ENCODE measurements at regions not wholly inside any gene's neighbourhood (a gene's known extent, or its start where the extent isn't known, plus 50 kb on each side); places are given as distances from the start of the nearest gene placed in this dataset.

DNA sequence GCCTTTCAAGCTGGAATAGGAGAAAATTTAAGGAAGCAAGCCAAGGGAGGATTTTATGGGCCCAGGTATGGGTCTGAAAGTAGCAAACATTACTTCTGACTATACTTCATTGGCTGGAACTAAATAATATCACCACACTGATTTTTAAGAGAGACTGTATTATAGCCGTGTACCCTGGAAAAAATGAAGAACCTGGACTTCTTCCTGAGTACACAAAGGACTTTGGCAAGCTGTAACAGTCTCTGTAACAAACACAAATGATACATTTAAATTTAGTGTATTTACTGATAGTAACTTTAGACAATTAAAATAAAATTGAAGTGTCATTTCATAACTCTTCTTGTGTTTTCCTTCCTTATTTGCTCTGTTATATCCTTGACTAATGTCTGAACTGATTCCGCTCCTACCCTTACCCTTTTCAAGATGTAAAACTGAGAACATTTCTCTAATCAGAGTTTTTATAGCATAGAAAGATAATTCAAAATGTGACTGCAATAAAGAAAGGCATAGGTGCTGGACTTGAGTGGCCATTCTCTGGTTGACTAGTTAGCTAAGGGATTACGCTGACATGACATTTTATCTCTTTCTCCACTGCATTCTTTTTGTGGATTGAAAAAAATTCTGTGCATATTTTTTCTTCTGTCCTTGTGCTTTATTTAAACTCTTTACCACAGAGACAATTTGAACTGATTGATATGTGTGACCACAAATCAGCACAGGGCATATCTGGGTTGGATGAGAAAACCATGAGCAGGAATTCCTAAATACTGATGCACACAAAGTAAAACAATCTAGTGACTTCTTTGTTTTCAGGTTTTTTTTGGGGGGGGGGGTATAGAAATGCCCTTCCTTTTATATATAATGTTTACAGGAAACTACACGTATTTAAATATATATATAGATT lies 349.7 kb downstream of the MDFIC start:
- DNase-seq (ENCODE audit: low read depth) = no peak

DNA sequence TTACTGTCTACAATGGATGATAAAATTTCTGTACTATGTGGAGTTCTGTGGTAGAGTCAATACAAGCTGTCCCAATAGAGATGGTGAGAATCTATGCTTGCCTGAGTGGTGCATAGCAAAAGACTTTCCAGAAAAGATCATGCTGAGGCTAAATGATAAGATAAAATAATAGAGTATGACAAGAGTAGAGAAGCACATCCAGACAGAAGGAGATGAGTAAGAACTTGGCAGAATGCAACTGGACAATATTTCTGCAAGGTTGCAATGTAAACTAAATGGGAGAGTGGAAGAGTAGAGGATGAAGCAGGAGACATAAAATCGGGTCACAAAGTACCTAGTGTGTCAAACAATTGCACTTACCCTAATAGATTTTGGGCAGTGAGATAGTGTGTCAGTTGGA lies 347.6 kb downstream of the MDFIC start:
- DNase-seq (ENCODE audit: low read depth) = no peak

DNA sequence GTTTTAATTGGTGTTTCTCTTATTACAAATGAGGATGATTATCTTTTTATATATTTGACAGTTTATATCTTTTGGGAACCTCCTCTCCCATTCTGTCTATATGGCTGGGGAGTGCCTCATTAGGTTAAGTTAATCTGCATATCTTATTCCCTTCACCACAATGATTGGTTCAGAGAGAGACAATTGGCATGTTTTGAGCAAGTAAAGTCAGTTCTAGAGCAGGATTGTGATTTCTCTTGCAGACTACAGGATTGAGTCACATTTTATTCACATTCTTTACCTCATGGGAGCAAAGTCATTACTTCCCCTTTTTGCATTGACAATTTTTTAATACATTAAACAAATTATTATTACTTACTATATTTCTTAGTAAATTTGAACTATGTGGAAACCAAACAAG lies 345.6 kb downstream of the MDFIC start:
- no peak for DNase-seq (ENCODE audit: low read depth)

DNA sequence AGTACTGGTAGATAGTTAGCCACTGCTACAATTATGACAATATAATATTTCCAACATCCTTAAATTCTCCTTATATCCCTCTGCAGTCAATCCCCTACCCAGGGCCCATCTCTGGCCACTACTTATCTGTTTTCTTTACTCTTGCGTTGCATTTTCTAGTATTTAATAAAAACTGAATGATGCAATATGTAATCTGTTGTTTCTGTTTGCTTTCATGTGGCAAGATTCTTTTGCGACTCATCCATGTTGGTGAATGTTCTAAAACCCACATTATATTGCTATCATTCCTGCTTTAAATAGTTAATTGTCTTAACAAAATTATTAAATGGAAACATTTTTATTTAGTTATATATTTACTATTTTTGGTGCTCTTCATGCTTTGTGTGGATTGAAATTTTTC lies 338.5 kb downstream of the MDFIC start:
- DNase-seq (ENCODE audit: low read depth) = no peak

DNA sequence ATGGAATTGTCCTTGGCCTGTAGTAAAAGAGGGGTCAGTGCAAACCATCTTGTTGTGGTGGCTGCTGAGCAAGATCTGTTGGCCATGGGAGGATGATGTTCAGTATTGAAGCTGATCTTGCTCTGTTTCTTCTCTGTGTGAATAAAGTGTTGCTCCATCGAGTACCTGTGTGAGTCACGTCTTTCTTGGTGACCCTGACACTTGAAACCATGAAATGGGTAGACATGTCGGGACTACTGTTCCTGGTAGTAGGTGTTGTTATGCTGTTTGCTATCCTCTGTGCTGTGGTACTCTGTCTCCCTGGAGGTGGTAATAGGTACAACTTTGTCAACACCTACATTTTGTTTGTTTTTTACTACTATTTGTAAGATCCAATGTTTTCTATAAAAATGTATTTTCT lies 330.6 kb downstream of the MDFIC start:
- DNase-seq (ENCODE audit: low read depth) = no peak

DNA sequence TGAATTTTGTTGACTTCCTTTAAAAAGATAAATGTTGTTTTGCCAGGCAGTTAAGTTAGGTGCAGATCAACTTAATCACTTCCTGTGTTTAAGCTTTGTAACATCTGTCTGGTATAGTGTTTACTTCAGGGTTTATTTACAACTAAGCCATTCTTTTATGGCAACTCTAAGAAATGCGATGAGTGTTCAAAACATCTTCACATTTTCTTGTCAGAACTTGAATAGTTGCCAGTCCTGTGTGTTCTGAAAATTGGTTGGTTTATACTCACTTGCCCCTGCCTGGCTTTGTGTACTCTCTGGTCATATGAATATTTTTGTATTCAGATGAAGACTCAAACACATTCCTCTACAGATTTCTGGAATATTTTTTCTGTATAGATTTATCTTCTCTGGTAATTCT lies 327.2 kb downstream of the MDFIC start:
- no peak for DNase-seq (ENCODE audit: low read depth)

DNA sequence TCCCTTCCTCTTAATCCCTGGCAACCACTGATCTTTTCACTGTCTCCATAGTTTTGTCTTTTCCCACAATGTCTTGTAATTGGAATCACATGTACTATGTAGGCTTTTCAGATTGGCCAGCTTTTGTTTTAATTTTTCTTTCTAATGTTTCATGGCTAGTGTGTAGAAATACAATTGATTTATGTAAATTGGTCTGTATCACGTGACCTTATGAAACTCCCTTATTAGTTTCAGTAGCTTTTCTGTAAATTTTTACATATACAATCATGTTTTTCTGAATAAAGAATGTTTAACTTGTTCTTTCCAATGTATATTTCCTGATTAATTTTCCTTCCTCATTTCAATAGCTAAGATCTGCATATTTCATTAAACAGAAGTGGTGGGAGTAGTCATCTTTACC lies 319.3 kb downstream of the MDFIC start:
- DNase-seq (ENCODE audit: low read depth) = no peak

DNA sequence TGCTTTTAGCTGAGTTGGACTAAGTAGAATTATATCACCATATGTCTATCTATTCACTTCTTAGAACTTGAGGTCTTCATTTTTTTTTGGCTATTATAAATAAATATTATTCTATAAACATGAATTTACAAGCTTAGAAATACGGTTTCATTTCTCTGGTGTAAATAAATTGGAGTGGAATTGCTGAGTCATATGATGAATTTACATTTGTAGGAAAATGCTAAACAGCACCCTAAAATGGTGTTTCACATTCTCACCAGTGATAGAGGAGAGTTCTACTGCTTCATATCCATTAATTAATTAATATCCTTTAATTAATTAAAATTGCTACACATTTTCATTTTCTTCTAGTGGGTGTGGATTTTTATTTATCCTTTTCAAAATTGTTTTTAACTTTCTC lies 318.3 kb downstream of the MDFIC start:
- no peak for DNase-seq (ENCODE audit: low read depth)

DNA sequence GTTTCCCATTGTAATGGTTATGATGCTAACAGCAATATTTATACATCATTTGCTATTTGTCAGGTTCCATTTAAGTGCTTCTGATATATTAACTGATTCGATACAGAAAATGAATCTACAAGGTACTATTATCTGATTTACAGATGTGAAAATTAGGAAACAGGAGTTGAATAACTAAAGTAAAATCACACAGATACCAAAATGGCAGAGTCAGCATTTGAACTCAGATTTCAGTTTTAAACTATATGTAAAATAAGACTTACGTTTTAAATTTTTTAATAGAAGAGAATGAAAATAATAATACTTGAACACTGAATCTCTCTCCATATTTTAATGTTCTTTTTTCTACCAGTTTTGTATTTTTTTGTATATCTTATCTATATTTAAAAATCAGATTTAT lies 313.2 kb downstream of the MDFIC start:
- DNase-seq (ENCODE audit: low read depth) = no peak

DNA sequence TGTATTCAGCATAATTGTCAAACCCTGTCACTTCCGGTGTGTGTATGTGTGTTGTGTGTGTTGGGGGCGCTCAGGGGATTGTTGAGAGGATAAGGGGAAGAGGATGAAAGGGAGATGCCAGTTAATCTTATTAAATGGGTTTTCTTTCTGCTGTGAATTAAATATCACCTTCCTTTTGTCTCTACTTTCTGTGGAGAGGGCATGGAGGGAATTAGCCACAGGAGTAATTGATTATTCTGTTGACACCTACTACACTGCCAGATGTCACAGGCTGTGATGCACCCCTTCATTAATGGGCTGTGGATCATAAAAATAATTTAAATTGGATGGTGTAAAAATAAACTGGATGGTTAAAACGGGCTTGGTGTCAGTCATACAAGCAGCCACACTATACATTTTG lies 311.9 kb downstream of the MDFIC start:
- no peak for DNase-seq (ENCODE audit: low read depth)

DNA sequence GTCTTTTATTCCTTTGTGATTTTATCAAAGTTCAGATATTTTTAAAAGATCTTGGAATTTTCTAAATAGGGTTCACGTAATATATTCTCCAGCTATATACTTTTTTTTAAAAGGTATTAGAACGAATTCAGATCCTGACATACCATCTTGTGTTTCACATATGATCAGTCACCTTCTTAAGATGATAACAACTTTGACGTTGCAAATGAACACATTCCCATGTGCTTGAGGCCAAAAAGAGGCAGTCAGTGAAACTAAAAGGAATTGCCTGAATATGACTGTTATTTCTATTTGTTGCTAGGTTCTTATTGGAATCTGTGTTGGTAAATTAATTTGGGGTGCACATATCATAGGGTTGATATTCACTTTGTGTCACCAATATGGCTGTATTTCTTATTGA lies 310.1 kb downstream of the MDFIC start:
- DNase-seq (ENCODE audit: low read depth) = no peak

DNA sequence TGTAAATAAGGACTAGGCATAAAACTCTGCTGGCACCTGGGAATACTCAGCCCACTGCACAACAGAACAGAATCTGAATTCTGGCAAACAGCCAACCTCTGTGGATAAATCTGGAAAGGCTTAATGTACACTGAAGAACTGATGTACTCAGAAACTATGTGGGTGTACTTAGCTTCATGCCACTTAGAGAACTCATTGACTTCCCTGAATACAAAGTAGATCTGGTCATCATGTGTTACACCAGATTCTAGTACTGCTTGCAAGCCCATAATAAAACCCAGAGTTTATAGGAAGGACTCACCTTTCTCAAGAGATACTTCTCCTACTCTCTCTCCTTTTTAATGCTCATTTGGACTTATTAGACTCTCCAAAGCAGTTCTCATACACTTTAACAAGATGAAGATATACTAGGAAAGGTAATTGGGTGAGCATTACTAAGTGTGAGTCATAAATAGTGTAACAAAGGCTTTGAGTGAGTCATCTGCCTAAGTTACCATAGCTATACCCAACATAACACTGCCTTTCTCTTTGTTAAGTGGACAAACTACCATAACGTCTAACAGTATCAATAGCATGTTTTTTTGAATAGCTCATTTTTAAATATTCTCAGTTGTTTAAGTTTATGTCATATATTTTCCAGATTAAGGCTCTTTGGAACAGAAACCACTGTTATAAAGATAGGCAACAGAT lies 309.1 kb downstream of the MDFIC start:
- DNase-seq (ENCODE audit: low read depth) = no peak

DNA sequence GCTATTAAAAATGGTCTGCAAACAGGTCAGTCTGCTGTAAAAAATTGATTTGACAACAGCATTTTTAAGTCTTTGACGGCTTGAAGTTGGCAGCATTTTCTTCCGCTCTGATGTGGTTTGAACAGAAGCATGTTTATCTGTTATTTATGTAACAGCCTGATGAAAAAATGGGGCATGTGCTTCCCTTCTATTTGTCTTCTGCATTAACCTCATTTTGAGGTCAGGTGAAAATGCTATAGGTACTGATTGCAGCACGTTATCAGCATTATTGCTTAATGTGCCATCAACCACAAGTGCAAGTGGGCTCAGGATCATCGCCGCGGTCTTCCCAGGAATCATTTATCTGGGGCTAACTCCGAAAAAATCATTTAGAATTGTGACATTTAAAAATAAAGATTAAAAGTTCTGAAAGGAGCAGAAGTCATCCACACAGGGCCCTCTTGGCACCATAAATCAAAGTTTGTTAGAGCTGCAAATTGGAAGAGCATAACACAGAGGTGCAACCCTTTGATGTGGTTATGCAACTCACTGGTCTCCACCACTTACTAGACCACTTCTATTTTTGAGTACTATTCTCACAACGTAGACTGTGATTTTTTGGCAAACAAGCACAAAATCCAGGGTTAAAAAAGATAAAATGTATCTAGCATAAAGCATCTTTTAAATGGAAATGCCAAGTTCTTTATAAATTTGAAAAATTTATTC lies 307.7 kb downstream of the MDFIC start:
- no peak for DNase-seq (ENCODE audit: low read depth)

DNA sequence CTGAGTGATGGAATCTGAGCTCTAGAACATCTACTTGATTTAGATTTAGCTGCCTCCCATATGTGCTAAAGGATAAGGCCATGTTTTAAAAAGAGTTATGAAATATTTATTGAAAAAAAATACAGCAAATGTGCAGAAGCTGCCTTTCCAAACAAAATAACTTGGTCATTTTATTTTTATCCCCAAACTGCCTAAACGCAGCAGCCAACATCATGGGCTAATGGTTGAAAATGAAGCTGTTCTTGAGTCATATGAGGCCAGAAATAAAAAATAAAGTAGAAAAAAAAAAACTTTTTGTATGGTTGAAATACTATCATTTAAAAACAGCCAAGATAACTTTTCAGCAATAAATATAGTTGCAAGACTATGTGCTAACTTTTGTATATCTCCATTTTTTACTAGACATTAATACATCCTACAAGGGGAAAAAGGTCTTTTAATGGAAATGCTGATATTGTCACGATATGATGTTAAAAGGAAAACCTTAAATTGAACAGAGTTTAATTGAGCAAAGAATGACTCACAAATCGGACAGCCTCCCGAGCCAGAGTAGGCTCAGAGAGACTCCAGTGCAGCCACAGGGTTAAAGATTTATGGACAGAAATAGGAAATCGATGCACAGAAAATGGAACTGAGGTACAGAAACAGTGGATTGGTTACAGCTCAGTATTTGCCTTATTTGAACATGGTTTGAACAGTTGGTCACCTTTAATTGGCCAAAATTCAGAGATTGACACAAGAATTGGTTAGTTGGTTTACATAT lies 305.8 kb downstream of the MDFIC start:
- DNase-seq (ENCODE audit: low read depth) = no peak

DNA sequence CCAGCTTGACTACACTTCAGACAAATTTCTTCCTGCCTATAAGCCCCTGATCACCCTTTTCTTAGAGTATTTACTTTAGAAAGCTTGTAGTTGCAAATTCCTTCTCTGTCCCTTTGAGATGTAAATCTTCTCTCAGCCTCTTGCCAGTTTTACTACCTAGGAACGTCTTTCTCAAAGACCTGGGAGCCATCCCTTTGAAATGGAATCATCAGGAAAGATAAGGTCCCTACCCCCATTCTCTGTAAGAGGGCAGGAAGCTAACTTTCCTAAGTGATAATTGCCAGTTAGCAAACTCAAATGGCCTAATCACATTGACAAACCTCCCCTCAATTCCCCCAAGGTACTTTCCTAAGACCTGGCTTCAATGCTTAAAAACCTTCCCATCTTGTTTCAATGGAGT lies 304.5 kb downstream of the MDFIC start:
- DNase-seq (ENCODE audit: low read depth) = no peak

DNA sequence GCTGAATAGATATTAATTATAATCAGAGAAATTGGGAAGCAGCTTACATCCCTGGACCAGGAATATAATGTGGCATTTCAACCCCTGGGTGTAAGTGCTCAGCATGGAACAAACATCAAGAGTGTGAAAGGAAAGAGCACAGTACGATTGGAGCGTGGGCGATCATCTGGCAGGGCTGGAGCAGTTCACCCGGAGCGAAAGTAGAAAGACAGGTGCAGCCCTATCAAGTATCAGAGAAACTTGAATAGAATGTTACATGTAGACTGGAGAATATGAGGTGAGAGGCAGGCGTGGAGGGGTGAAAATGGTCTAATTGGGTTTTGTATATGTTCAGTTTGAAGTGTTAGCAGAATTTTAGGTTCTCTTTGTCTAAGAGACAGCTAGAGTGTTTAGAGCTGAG lies 303.0 kb downstream of the MDFIC start:
- DNase-seq (ENCODE audit: low read depth) = no peak

DNA sequence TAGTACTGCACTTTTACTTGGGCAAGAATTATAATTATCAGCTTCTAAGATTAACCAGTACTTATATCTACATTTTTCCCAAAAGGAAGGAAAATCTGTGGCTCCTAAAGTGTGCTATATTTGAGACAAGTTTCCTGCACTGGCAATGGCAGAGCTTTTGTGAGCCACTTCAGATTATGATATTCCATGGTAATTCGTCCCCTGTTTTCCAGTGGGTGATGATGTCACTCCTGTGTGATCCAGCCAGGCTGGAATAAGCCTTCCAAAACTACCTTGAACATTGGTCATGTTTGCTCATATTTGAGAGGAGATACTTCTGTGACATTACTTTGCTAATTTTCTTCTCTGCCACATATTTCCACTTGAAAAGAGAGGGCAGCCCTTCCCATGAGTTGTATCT lies 302.1 kb downstream of the MDFIC start:
- DNase-seq (ENCODE audit: low read depth) = no peak

DNA sequence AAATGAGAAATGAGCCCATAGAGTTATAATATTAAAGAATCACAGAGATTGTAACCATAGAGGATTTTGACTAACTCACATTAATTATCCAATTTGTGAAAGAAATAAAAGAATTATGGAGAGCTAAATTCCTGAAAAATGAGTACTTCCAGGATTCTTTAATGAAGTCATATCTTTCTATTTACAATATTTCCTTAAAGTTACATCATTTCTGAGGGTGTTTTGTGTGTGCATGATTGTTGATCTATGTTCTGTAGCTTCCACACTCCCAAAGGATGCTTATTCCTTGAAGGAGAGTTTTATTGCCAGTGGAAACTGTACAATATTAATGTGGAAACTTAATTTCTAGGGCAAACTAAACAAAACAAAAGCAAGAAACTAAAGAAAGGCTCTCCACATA lies 299.6 kb downstream of the MDFIC start:
- no peak for DNase-seq (ENCODE audit: low read depth)

DNA sequence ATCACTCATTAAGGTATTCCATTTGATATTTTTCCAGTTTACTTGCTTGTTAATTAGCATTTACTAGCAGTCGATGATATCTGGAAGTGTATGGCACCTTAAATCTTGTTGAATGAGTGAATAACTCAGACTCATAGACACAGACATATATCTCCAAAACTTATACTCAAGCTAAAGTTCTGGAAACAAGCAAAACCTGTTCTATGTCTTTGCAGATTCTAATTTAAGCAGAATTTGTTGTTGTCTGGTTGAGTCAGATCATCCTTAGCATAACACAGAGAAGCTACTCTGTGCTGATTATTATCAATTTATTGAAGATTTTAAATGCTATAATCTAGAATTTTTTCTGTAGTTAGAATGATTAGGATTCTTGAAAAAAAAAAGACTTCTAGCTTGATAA lies 296.2 kb downstream of the MDFIC start:
- DNase-seq (ENCODE audit: low read depth) = no peak

DNA sequence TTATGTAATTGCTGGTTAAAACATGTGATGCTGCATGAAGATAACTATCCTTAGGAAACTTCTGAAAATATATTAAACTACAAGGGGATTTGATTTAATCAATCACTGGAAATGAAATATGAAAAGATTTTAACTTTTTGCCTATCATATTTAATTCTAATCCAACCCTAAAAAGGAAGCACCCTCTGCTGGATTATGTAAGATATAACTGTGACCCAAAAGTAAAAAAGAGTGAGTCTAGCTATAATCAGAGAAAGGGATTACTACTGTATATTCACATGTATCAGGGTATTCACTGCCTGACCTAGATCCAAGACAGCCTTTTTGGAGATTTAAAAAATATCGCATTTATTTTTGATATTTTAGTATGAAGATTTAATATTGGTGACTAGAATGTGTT lies 295.5 kb downstream of the MDFIC start:
- DNase-seq (ENCODE audit: low read depth) = no peak

DNA sequence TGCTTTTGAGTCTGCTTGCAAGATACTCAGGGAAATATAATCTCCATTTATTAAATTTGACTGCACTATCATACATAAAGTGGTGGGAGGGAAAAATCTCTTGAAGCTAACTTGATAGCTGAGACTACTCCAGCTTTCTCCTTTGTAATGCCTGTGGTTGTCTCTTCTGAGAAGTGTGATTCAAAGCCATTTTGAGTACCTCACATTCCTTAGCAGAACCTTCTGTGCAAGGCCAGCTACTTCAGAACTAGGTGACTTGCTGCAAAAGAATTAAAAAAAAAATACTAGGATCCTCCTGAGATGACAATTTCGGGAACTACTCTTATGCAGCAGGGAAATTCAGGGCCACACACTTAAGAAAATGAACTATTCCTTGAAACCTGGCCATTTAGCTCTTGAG lies 294.8 kb downstream of the MDFIC start:
- no peak for DNase-seq (ENCODE audit: low read depth)

DNA sequence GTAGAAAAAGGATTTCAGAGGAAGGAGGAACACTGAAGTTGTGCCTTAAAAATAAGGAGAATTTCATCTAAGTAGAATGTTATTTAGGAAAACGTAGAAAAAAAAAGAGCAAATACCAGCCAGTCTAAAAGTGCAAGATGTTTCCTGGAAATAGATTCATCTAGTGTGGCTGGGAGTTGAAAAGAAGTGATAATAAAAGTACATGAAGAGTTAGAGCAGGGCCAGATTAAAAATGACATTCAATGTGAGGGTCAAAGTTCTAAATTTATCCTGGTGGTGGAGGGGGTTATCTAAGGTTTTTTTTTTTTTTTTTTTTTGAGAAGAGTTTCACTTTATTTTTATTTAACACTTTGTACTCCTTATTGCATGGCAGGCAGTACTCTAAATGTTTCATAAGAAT lies 289.3 kb downstream of the MDFIC start:
- no peak for DNase-seq (ENCODE audit: low read depth)

All from forelimb muscle (tissue), 1 donor.